ENCODE measurements at regions not wholly inside any gene's neighbourhood (a gene's known extent, or its start where the extent isn't known, plus 50 kb on each side); places are given as distances from the start of the nearest gene placed in this dataset.

DNA sequence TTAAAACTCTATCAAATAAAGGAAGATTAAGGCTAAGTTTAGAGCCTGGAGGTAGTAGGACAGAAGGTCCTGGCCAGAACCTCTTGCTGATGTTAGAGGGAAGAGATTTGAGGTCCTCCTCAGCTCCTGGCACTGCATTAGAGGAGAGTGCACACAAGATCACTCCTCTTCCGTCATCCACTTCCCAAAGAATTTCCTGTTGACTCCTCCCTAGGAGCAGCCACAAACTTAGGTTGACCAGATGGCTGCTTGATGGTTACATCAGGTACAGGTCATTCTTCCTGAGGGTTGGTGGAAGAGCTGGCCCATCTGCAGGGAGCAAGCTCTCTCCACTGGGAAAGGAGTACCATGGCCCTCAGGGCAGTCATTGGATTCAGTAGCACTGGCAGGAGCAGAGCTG is 93.9 kb upstream of the IL33 start:
- TF ChIP-seq EZH2 (IDR thresholded peaks at IDR 0.05; ENCODE audit: borderline replicate concordance, low read depth, low read length, poor library complexity, severe bottlenecking): no peak
- TF ChIP-seq, protein P1, sequence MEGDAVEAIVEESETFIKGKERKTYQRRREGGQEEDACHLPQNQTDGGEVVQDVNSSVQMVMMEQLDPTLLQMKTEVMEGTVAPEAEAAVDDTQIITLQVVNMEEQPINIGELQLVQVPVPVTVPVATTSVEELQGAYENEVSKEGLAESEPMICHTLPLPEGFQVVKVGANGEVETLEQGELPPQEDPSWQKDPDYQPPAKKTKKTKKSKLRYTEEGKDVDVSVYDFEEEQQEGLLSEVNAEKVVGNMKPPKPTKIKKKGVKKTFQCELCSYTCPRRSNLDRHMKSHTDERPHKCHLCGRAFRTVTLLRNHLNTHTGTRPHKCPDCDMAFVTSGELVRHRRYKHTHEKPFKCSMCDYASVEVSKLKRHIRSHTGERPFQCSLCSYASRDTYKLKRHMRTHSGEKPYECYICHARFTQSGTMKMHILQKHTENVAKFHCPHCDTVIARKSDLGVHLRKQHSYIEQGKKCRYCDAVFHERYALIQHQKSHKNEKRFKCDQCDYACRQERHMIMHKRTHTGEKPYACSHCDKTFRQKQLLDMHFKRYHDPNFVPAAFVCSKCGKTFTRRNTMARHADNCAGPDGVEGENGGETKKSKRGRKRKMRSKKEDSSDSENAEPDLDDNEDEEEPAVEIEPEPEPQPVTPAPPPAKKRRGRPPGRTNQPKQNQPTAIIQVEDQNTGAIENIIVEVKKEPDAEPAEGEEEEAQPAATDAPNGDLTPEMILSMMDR (conservative IDR thresholded peaks at IDR 0.05; ENCODE audit: low read depth, low read length): no peak

Data from A673 (cell line).